NCI-H1092 (cell line): ENCODE measurements at regions not wholly inside any gene's neighbourhood (a gene's known extent, or its start where the extent isn't known, plus 50 kb on each side); places are given as distances from the start of the nearest gene placed in this dataset.
"Not testable (repeated sequence)": the region's sequence is repeated elsewhere in the genome, so short reads cannot be mapped to it uniquely, and the experiment has no call there.

Experiments used
- DNase-seq: peaks from one replicate; lab custom pipeline; 2025; lab: John Stamatoyannopoulos, UW

GRCh38 chr5:121350181-121350930 lies 501.3 kb upstream of the FTMT start:
- DNase-seq = no peak

- no peak for DNase-seq
Measured at GRCh38 chr5:121366515-121366914, 485.2 kb upstream of the FTMT start.

GRCh38 chr5:121373371-121373770 lies 478.3 kb upstream of the FTMT start:
- no peak for DNase-seq

- DNase-seq = no peak
Measured at GRCh38 chr5:121377461-121377860, 474.2 kb upstream of the FTMT start.

- no peak for DNase-seq
Measured at GRCh38 chr5:121378046-121378445, 473.6 kb upstream of the FTMT start.

DNA sequence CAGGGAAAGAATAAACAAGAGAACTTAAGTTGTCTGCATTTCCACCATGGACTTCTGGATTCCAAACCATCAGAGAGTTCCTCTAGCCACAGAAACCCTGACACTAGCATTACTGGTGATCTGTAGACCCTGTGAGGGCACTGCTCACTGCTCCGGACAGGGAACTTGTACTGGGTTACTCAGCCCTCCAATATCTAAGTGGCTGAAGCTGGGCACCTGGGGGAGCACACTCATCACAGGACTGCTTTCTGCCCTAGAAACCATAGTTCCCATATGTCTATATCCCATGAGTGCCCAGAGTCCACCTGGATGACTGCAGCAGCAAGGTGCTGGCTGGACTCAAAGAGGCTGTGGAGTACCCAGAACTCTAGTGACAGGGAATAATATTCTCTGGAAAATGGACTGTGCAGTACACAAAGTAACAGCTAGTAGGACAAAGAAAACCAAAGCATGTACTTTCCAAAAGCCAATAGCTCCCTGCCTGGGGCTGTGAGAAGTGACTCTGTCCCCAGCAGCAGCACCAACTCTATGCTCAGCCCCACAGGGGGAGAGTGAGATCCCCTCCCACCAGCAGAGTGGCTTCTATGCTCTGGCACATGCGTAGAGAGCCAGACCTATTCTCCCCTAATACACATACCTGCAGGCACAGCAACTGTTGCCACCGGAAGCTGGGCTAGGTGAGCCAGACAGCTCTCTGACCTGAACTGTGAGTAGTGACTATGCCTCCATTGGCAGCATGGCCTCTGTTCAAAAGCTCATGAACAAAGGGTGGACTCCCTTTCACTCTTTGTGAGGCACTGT lies 472.9 kb upstream of the FTMT start:
- DNase-seq = no peak

- DNase-seq = no peak
Measured at GRCh38 chr5:121380066-121380465, 471.6 kb upstream of the FTMT start.

DNA sequence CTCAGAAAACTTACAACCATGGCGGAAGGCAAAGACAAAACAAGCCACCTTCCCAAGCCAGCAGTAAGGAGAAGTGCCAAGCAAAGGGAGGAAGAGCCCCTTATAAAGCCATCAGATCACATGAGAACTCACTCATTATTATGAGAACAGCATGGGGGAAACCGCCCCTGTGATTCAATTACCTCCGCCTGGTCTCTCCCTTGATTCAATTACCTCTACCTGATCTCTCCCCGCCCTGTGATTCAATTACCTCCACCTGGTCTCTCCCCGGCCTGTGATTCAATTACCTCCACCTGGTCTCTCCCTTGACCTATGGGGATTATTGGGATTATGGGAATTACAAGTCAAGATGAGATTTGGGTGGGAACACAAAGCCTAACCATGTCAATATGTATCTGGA lies 467.3 kb upstream of the FTMT start:
- no peak for DNase-seq

- DNase-seq = no peak
Measured at GRCh38 chr5:121386334-121386733, 465.3 kb upstream of the FTMT start.

- no peak for DNase-seq
Measured at GRCh38 chr5:121396716-121397115, 455.0 kb upstream of the FTMT start.

DNA sequence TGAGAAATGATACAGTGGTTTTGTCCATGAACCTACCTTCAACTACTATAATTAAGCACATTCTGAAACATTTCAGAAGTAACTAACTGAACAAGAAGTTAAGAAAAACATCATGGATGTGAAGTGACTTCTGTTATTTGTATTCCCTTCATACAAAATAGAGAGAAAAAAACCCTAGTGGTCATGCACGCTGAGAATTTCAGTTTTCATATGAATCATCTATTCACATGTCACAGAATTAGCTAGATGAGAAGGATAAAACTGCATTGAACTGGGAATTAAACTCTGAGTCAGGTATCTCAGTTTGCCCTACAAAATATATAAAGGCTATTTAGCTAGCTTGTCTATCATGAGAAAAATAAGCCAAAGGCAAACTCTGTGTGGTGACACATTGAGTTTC lies 451.8 kb upstream of the FTMT start:
- no peak for DNase-seq

GRCh38 chr5:121408778-121409177 lies 442.9 kb upstream of the FTMT start:
- no peak for DNase-seq

GRCh38 chr5:121415270-121415669 lies 436.4 kb upstream of the FTMT start:
- no peak for DNase-seq

GRCh38 chr5:121421646-121422045 lies 430.0 kb upstream of the FTMT start:
- DNase-seq = no peak

DNA sequence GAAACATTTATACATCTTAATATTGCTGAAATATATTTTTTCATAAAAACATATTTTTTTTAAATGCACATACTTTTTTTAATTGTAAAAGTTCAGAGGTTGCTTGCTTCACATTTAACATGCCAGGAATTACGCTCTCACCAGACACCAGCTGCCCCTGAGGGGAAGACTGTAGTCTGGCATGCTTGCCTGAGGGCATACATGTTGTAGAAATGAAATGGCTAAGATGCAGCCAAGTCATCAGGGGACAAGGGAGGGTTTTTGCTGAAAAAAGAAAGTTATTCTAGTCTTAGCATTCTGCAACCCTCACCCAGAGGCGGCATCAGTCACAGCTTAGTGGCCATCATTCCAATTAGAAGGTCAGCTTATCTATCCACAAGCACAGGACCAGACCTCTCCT lies 426.7 kb upstream of the FTMT start:
- no peak for DNase-seq

GRCh38 chr5:121426153-121426552 lies 425.5 kb upstream of the FTMT start:
- no peak for DNase-seq

DNA sequence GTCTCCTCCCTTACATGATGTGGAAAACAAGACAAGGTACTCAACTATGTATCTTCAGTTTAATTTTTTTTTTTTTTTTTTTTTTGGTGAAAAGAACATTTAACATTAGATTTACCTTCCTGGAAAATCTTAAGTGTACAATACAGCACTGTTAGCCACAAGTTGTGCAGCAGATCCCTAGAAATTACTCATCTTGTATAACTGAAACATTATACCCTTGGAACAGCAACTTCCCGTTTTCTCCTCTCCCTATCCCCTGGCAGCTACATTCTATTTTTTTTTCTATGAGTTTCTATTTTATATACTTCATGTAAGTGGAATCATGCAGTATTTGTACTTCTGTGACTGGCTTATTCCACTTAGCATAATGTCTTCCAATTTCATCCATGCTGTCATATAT lies 421.9 kb upstream of the FTMT start:
- no peak for DNase-seq

GRCh38 chr5:121430538-121430937 lies 421.1 kb upstream of the FTMT start:
- DNase-seq = no peak

GRCh38 chr5:121445511-121445910 lies 406.2 kb upstream of the FTMT start:
- DNase-seq = no peak

GRCh38 chr5:121462441-121462840 lies 389.2 kb upstream of the FTMT start:
- DNase-seq = no peak

GRCh38 chr5:121471222-121471621 lies 380.5 kb upstream of the FTMT start:
- DNase-seq = not testable (repeated sequence)

DNA sequence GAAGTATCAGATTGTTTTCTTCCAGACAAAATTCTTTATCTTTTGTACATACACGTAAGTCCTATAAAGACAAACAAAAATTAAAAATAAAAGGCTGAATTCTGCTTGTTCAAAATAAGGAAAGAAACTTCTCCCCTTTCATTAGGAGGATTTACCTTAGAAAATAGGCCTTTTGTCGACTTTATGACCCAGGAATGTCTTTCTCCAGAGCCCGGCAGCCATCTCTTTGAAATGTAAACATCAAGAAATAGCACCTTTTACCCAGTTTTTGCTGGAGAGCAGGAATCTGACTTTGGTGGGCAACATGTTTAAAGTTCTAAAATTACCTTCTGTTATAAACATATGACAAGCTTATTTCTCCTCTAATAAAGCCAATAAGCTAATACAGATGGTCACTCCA lies 373.0 kb upstream of the FTMT start:
- DNase-seq = no peak

DNA sequence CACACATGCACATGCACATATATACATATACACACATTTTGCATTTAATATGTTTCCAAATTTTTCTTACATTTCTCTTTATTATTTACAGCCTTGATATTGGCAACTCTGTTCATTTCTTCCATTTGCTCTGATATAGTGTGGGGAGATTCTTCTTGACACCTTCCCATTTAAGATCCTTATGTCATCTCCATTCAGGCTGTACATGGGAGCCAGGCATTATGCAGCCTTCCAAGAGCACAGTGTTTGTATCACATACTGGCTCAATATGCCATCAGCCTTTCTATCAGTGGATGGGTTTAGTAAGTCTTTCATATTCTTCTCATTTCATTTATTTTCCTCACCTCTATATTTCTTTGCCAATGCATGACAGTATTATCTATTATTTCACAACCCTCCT lies 372.3 kb upstream of the FTMT start:
- no peak for DNase-seq

GRCh38 chr5:121485281-121485680 lies 366.4 kb upstream of the FTMT start:
- no peak for DNase-seq
